H1 (cell line): ENCODE measurements at regions not wholly inside any gene's neighbourhood (a gene's known extent, or its start where the extent isn't known, plus 50 kb on each side); places are given as distances from the start of the nearest gene placed in this dataset.

Experiments used
- CHD1 ChIP-seq: IDR thresholded peaks from 2 replicates; pipeline ENCODE4 v1.6.1; 2012; ENCODE audit warnings: low read depth, low read length, improper control_type of control experiment
- GTF2F1 ChIP-seq: IDR thresholded peaks from 2 replicates; pipeline ENCODE4 v1.6.1; 2012; ENCODE audit warnings: low read depth, low read length, improper control_type of control experiment, borderline replicate concordance
- RBBP5 ChIP-seq: IDR thresholded peaks from 2 replicates; pipeline ENCODE4 v1.7.1; 2012; ENCODE audit warnings: low read depth, mild to moderate bottlenecking, inconsistent platforms, low read length, moderate library complexity, borderline replicate concordance
- ZNF274 ChIP-seq: IDR thresholded peaks from 2 replicates; pipeline ENCODE4 v1.7.0; 2012; ENCODE audit warnings: low read length, borderline replicate concordance; ENCODE audit errors: extremely low read depth

DNA sequence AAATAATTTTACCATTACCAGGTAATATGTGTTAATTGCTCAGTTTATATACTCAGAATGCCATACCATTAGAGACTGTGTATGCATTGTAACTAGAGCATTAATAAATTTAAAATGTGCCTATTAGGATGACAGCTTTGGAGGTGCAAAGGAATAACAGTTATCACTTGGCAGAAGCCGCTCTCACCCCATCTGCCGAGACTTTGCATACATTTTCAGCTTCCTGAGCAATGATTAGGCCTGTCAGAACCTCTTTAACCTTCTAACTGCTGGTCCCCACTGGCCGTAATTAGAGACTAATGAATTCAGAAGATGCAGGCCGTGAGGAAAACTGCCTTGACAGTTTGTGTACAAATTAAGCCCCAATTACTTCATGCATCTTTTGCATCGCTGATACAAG lies 158.0 kb upstream of the PROX1 start (continued):
- TF ChIP-seq GTF2F1, result no peak
- no peak for TF ChIP-seq RBBP5
- no peak for TF ChIP-seq ZNF274
- TF ChIP-seq CHD1, result no peak
